ENCODE measurements at regions not wholly inside any gene's neighbourhood (a gene's known extent, or its start where the extent isn't known, plus 50 kb on each side); places are given as distances from the start of the nearest gene placed in this dataset.
"Not testable (repeated sequence)": the region's sequence is repeated elsewhere in the genome, so short reads cannot be mapped to it uniquely, and the experiment has no call there.

GRCh38 chr17:22321001-22321400 is 628.7 kb downstream of the KCNJ18 start:
- TF ChIP-seq SUZ12 (IDR thresholded peaks at IDR 0.05); TARDBP (IDR thresholded peaks at IDR 0.05); FOXK2 (IDR thresholded peaks at IDR 0.05); FOXM1 (IDR thresholded peaks at IDR 0.05; ENCODE audit: borderline replicate concordance); SP1 (IDR thresholded peaks at IDR 0.05); FOXA1 (IDR thresholded peaks at IDR 0.05); ZNF384 (IDR thresholded peaks at IDR 0.05); ELF4 (IDR thresholded peaks at IDR 0.05); BHLHE40 (IDR thresholded peaks at IDR 0.05; ENCODE audit: borderline replicate concordance); PKNOX1 (IDR thresholded peaks at IDR 0.05); ARNT (IDR thresholded peaks at IDR 0.05); LEF1 (IDR thresholded peaks at IDR 0.05; ENCODE audit: borderline replicate concordance); HDGF (IDR thresholded peaks at IDR 0.05; ENCODE audit: borderline replicate concordance); NFRKB (IDR thresholded peaks at IDR 0.05): not testable (repeated sequence)

All from HEK293T (cell line).